ENCODE measurements at regions not wholly inside any gene's neighbourhood (a gene's known extent, or its start where the extent isn't known, plus 50 kb on each side); places are given as distances from the start of the nearest gene placed in this dataset.

DNA sequence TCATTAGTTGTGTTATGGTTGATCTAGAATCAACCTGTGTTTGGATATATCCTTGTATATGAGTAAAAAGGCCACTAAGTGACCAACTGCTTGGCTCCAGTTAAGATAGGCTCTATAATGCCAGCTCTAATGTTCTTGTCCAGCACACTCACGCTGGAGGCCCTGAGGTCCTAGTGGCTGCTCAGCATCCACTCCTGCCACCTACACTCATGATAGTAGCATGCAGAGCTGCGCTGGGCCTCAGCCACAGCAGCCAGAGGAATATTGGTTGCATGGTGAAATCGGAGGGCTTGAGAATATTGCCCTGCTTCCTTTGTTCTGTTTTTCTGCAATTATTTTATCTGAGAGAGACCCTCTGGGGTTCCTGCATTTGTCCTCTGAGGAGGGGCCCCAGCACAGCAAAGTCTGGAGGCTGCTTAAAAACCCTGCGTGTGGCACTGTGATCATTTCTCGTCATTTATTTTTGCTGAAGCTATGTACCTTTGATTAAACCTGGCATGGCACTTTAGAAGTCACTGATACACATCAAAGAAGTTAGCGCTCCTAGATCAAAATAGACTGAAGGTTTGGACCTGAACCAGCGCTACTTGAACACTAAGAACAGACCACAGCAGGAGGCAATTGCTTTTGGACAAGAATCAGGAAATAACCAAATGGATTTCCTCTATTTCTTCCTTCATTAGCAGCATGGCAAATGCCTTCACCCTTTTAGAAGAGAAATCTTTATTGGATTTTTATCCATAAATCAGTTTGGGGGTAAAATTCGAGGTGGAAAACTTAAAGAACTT, 398.4 kb upstream of the ID4 start:
- H3K79me2 ChIP-seq (ENCODE audit: insufficient read depth, low read depth): no peaks in the 10 kb centered on the region
- H4K20me1 ChIP-seq (ENCODE audit: insufficient read depth): no peaks in the 10 kb centered on the region
- H3K27me3 ChIP-seq (ENCODE audit: insufficient read depth, low read depth): no peaks in the 10 kb centered on the region
- no peak overlapping the region for H3K27ac ChIP-seq
- no peak overlapping the region for H3K4me3 ChIP-seq (IDR thresholded peaks at IDR 0.05; ENCODE audit: insufficient read depth, low read depth, low read length)
- no peaks in the 10 kb centered on the region for H3K36me3 ChIP-seq (ENCODE audit: insufficient read depth)
- H2AFZ ChIP-seq (ENCODE audit: low read depth): no peak overlapping the region
- no peaks in the 10 kb centered on the region for H3K4me1 ChIP-seq (ENCODE audit: low read depth, poor library complexity, severe bottlenecking)
- H3K9ac ChIP-seq: no peak overlapping the region
- no peak overlapping the region for H3K4me2 ChIP-seq
- TF ChIP-seq, protein P1, sequence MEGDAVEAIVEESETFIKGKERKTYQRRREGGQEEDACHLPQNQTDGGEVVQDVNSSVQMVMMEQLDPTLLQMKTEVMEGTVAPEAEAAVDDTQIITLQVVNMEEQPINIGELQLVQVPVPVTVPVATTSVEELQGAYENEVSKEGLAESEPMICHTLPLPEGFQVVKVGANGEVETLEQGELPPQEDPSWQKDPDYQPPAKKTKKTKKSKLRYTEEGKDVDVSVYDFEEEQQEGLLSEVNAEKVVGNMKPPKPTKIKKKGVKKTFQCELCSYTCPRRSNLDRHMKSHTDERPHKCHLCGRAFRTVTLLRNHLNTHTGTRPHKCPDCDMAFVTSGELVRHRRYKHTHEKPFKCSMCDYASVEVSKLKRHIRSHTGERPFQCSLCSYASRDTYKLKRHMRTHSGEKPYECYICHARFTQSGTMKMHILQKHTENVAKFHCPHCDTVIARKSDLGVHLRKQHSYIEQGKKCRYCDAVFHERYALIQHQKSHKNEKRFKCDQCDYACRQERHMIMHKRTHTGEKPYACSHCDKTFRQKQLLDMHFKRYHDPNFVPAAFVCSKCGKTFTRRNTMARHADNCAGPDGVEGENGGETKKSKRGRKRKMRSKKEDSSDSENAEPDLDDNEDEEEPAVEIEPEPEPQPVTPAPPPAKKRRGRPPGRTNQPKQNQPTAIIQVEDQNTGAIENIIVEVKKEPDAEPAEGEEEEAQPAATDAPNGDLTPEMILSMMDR (conservative IDR thresholded peaks at IDR 0.05; ENCODE audit: low read depth, low read length): no peak

- Histone ChIP-seq H3K27ac (no peak overlapping the region), H3K4me3 (IDR thresholded peaks at IDR 0.05; ENCODE audit: insufficient read depth, low read depth, low read length) (no peak overlapping the region), H2AFZ (ENCODE audit: low read depth) (no peak overlapping the region), H4K20me1 (ENCODE audit: insufficient read depth) (no peaks in the 10 kb centered on the region), H3K4me2 (no peak overlapping the region), H3K79me2 (ENCODE audit: insufficient read depth, low read depth) (no peaks in the 10 kb centered on the region), H3K27me3 (ENCODE audit: insufficient read depth, low read depth) (no peaks in the 10 kb centered on the region), H3K36me3 (ENCODE audit: insufficient read depth) (no peaks in the 10 kb centered on the region), H3K4me1 (ENCODE audit: low read depth, poor library complexity, severe bottlenecking) (no peaks in the 10 kb centered on the region), H3K9ac (no peak overlapping the region)
- TF ChIP-seq, protein P1 (conservative IDR thresholded peaks at IDR 0.05; ENCODE audit: low read depth, low read length): no peak
These were observed 396.6 kb upstream of the ID4 start for GRCh38 chr6:19440531-19440930.

GRCh38 chr6:19443411-19443810, 393.8 kb upstream of the ID4 start:
- Histone ChIP-seq H3K79me2 (ENCODE audit: insufficient read depth, low read depth) (no peaks in the 10 kb centered on the region), H3K9ac (no peak overlapping the region), H3K4me2 (no peak overlapping the region), H3K36me3 (ENCODE audit: insufficient read depth) (no peaks in the 10 kb centered on the region), H3K27ac (no peak overlapping the region), H3K4me3 (IDR thresholded peaks at IDR 0.05; ENCODE audit: insufficient read depth, low read depth, low read length) (no peak overlapping the region), H2AFZ (ENCODE audit: low read depth) (no peak overlapping the region), H3K27me3 (ENCODE audit: insufficient read depth, low read depth) (no peaks in the 10 kb centered on the region), H3K4me1 (ENCODE audit: low read depth, poor library complexity, severe bottlenecking) (no peaks in the 10 kb centered on the region), H4K20me1 (ENCODE audit: insufficient read depth) (no peaks in the 10 kb centered on the region)
- TF ChIP-seq, protein P1 (conservative IDR thresholded peaks at IDR 0.05; ENCODE audit: low read depth, low read length): no peak

DNA sequence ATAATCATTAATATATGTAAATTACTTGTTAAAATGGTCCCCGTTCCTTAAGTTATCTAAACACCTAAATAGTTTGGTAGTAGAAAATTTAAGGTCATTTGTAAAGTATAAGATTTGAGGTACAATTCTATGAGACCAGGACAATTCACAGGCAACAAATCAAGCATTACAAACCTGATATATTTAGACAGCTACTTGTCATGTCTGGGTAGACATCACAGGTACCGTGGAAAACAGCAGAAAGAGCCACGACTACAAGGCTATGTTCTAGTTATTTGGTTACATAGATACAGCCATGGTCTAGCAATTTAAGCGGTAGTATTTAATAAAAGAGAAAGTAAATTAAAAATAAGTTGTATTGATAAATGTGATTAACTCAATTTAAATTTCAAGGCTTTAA, 393.1 kb upstream of the ID4 start:
- TF ChIP-seq, protein P1 (conservative IDR thresholded peaks at IDR 0.05; ENCODE audit: low read depth, low read length): no peak
- H3K79me2 ChIP-seq (ENCODE audit: insufficient read depth, low read depth): no peaks in the 10 kb centered on the region
- H4K20me1 ChIP-seq (ENCODE audit: insufficient read depth): no peaks in the 10 kb centered on the region
- no peaks in the 10 kb centered on the region for H3K36me3 ChIP-seq (ENCODE audit: insufficient read depth)
- H3K4me2 ChIP-seq: no peak overlapping the region
- no peak overlapping the region for H2AFZ ChIP-seq (ENCODE audit: low read depth)
- no peak overlapping the region for H3K9ac ChIP-seq
- no peak overlapping the region for H3K4me3 ChIP-seq (IDR thresholded peaks at IDR 0.05; ENCODE audit: insufficient read depth, low read depth, low read length)
- no peaks in the 10 kb centered on the region for H3K4me1 ChIP-seq (ENCODE audit: low read depth, poor library complexity, severe bottlenecking)
- no peak overlapping the region for H3K27ac ChIP-seq
- no peaks in the 10 kb centered on the region for H3K27me3 ChIP-seq (ENCODE audit: insufficient read depth, low read depth)
